Neural crest cell (in vitro differentiated cells): ENCODE measurements at regions not wholly inside any gene's neighbourhood (a gene's known extent, or its start where the extent isn't known, plus 50 kb on each side); places are given as distances from the start of the nearest gene placed in this dataset.
"Not testable (repeated sequence)": the region's sequence is repeated elsewhere in the genome, so short reads cannot be mapped to it uniquely, and the experiment has no call there.

ENCODE experiments used
- DNase-seq: peaks from one replicate; pipeline ENCODE4 v3.0.0; 2021; ENCODE audit warnings: low read depth, mixed read lengths, low spot score
- H3K27ac Mint-ChIP-seq: one replicate; pipeline ENCODE4 v1.8.0; 2021; ENCODE audit warnings: mild to moderate bottlenecking, mixed read lengths; ENCODE audit not compliant: unreplicated experiment
- H3K27me3 Mint-ChIP-seq: 2 replicates; pipeline ENCODE4 v1.8.0; 2021; ENCODE audit warnings: low read depth, mild to moderate bottlenecking, mixed read lengths
- H3K36me3 Mint-ChIP-seq: 2 replicates; pipeline ENCODE4 v1.8.0; 2021; ENCODE audit warnings: low read depth, mild to moderate bottlenecking, mixed read lengths
- H3K4me1 Mint-ChIP-seq: 2 replicates; pipeline ENCODE4 v1.8.0; 2021; ENCODE audit warnings: mixed read lengths
- H3K4me3 Mint-ChIP-seq: one replicate; pipeline ENCODE4 v1.8.0; 2021; ENCODE audit warnings: mild to moderate bottlenecking, mixed read lengths
- H3K9me3 Mint-ChIP-seq: 2 replicates; pipeline ENCODE4 v1.8.0; 2021; ENCODE audit warnings: mixed read lengths
- TF ChIP-seq, protein P1 (sequence below): fragments of 200-600 bp; sonication (generic); conservative IDR thresholded peaks from 2 replicates; pipeline ENCODE4 v1.5.0; 2021; ENCODE audit warnings: antibody characterized with exemption, mild to moderate bottlenecking

DNA sequence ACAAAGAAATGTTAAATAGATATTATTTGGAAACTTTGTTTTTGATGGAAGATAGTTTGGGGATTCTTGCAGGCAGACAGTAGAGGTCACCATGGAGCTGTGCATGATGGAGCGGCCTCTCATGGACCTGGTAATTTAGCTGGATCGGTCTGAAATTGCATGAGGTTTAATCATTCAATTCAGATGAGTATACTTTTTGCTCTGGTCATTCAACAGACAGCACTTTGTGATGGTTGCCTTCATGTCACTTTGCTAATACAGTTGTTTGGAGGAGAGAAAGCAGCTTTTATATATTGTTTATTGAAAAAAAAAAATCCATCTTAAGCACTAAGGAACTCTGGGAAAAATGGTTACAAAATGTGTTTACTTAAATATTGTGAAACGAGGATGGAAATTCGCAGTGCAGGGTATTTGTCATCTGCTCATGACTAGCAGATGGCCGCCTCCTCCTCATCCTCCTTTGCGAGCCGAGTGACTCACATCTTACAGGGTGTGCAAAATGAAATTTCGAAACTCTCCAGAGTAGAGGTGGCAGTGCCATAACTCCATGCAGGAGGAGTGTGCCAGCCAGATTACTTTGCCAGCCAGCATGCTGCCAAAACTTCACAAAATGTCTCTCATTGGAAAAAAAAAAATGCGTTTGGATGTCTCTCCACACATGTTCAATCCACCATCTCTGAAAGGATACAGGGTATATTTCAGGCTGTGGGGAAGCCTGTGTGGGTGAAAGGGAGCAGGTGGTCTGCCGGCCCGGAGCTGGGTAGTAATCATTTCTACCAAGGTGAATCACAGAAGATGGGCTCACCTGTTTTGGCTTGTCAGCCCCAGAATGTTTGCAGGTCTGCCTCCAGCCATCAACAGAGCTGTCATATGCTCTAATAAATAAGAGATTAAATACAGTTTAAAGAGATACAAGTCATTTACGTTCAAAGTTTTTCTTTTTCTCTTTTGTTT, 314.9 kb upstream of the DIPK2B start:
- TF ChIP-seq, protein P1, sequence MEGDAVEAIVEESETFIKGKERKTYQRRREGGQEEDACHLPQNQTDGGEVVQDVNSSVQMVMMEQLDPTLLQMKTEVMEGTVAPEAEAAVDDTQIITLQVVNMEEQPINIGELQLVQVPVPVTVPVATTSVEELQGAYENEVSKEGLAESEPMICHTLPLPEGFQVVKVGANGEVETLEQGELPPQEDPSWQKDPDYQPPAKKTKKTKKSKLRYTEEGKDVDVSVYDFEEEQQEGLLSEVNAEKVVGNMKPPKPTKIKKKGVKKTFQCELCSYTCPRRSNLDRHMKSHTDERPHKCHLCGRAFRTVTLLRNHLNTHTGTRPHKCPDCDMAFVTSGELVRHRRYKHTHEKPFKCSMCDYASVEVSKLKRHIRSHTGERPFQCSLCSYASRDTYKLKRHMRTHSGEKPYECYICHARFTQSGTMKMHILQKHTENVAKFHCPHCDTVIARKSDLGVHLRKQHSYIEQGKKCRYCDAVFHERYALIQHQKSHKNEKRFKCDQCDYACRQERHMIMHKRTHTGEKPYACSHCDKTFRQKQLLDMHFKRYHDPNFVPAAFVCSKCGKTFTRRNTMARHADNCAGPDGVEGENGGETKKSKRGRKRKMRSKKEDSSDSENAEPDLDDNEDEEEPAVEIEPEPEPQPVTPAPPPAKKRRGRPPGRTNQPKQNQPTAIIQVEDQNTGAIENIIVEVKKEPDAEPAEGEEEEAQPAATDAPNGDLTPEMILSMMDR, result peak; percentile 63
- no peak for DNase-seq

DNA sequence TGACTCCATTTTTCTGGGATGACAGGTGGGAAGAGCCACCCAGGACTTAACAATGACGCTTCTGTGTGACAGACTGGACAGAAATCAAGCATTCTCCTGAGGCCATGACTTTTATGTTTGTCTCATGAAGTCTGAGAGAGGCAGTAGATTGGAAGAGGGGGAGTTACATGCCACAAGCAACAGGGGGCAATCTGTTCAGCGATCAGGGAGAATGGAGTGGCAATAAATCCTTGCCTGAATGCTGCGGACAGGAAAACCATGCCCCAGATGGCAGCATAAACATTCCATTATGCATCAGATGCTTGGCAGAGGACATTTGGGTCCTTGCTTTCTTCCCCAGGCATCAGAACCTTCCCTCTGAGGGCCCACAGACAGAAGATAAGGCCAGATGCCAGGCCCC, 312.4 kb upstream of the DIPK2B start:
- Mint-ChIP-seq H3K4me1 (peaks cover 6% of the 10 kb centered on the region), H3K36me3 (no peaks in the 10 kb centered on the region)
- no peak for DNase-seq

More for the DNA sequence above, 314.9 kb upstream of the DIPK2B start:
- Mint-ChIP-seq H3K27me3 (no peaks in the 10 kb centered on the region), H3K9me3 (peaks cover 4% of the 10 kb centered on the region), H3K4me1 (peaks cover 6% of the 10 kb centered on the region), H3K27ac (no peak overlapping the region), H3K36me3 (no peaks in the 10 kb centered on the region), H3K4me3 (no peak overlapping the region)

DNA sequence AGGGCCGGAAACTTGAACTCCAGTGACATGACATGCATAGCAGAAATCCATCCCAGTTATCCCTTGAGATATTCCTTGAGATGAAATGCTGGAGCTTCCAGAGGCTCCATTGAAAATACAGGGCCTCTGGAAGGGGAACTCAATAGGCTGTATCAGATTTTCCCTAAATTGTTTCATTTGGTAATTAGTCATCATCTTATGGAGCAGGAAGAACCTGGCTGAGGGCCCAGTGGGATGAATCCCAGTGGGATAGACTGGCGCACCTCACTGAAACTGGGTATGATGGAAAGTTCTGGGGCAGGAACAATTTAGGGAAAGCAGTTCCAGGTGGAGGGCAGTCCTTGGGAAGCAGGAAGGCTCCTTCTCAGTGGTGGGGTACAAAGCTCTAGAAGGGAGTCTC, 307.8 kb upstream of the DIPK2B start:
- Mint-ChIP-seq H3K9me3 (peaks cover 6% of the 10 kb centered on the region), H3K4me3 (no peak overlapping the region)

More for the DNA sequence above, 312.4 kb upstream of the DIPK2B start:
- peaks cover 4% of the 10 kb centered on the region for H3K9me3 Mint-ChIP-seq
- no peaks in the 10 kb centered on the region for H3K27me3 Mint-ChIP-seq
- H3K4me3 Mint-ChIP-seq, result no peak overlapping the region
- TF ChIP-seq, protein P1, result no peak
- no peak overlapping the region for H3K27ac Mint-ChIP-seq

DNA sequence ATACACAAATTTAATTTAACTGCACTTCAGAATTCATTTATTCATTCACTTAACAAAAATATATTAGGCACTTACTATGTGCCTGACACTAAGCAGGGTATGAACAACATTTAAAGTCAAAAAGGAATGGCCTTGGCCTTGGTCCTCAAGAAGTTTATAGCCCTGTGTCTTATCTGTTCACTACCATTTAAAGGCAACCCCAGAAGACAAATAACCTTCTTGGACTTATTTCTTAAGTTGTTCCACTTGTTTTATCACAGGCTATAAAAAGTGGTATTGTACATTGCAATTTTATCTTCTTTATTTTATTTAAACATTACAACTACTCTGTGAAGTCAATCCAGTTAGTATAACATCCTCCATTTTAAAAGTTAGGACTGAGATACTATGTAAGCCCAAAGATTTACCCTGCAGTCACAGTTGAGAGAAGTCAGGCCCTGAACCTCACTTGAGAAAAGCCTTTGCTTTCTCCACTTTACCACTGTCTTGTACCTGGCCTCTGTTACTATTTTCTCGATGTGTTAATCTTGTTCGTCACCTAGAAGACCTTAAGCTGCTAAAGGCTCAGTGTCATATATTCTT, 305.6 kb upstream of the DIPK2B start:
- Mint-ChIP-seq H3K27me3 (no peaks in the 10 kb centered on the region), H3K36me3 (peaks cover 5% of the 10 kb centered on the region), H3K4me3 (no peak overlapping the region), H3K27ac (no peak overlapping the region), H3K9me3 (peaks cover 12% of the 10 kb centered on the region), H3K4me1 (peaks cover 22% of the 10 kb centered on the region)
- DNase-seq, result no peak
- TF ChIP-seq, protein P1, result no peak

More for the DNA sequence above, 307.8 kb upstream of the DIPK2B start:
- TF ChIP-seq, protein P1, result no peak
- H3K36me3 Mint-ChIP-seq, result peaks cover 3% of the 10 kb centered on the region
- H3K4me1 Mint-ChIP-seq, result peaks cover 22% of the 10 kb centered on the region
- no peak for DNase-seq
- H3K27me3 Mint-ChIP-seq, result no peaks in the 10 kb centered on the region
- H3K27ac Mint-ChIP-seq, result no peak overlapping the region

DNA sequence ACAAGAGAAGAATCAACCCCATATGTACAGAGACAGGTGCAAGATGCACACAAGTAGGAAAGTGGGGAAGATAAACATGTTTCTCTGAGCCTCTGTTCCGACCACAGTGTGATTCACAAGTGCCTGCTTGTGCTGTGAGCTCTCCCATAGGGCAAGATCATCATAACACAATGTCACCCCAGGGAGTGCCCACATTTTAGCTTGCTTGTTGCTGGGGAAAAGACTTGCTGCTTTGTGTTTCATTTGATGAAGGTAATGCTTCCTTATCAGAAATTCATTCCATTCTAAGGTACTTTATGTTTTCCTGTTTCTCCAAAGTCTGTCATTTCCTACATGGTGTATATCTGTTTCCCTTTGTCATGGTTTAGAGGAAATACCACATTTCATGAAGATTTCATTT, 304.5 kb upstream of the DIPK2B start:
- Mint-ChIP-seq H3K36me3 (peaks cover 5% of the 10 kb centered on the region), H3K27ac (peak overlapping the region; percentile 82), H3K27me3 (no peaks in the 10 kb centered on the region), H3K4me1 (peaks cover 22% of the 10 kb centered on the region), H3K9me3 (peaks cover 10% of the 10 kb centered on the region), H3K4me3 (no peak overlapping the region)
- TF ChIP-seq, protein P1, result no peak
- DNase-seq, result no peak

DNA sequence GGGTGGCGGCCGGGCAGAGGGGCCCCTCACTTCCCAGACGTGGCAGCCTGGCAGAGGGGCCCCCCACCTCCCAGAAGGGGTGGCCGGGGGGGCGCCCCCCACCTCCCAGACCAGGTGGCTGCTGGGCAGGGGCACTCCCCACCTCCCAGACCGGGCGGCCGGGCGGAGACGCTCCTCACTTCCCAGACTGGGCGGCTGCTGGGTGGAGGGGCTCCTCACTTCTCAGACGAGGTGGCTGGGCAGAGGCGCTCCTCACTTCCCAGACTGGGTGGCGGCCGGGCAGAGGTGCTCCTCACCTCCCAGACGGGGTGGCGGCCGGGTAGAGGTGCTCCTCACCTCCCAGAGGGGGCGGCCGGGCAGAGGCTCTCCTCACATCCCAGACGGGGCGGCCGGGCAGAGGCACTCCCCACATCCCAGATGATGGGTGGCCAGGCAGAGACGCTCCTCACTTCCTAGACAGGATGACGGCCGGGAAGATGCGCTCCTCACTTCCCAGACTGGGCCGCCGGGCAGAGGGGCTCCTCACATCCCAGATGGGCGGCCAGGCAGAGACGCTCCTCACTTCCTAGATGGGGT, 303.2 kb upstream of the DIPK2B start:
- H3K4me3 Mint-ChIP-seq, DNase-seq, H3K27me3 Mint-ChIP-seq, H3K27ac Mint-ChIP-seq, H3K36me3 Mint-ChIP-seq: not testable (repeated sequence)
- peaks cover 22% of the 10 kb centered on the region for H3K4me1 Mint-ChIP-seq
- peaks cover 12% of the 10 kb centered on the region for H3K9me3 Mint-ChIP-seq
